ENCODE measurements at regions not wholly inside any gene's neighbourhood (a gene's known extent, or its start where the extent isn't known, plus 50 kb on each side); places are given as distances from the start of the nearest gene placed in this dataset.

DNA sequence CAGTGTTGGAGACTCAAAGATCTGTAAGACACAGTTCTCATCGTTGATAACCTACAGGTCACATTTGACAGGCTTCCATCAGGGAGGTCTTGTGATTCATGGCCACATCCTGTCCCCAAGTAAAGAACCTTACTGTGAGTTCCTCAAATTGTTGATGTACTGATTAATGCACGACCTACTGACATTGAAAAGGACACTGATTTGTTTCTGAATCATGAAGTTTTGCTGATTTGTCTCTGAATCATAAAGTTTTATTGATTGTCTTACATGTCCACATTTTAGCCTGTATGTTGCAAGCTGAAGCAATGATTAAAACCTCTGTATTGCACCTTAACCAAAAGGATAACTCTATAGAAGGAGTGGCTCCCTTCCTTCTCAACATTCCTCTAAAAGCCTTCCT, 476.3 kb upstream of the RUNX1 start:
- TF ChIP-seq, protein P1, sequence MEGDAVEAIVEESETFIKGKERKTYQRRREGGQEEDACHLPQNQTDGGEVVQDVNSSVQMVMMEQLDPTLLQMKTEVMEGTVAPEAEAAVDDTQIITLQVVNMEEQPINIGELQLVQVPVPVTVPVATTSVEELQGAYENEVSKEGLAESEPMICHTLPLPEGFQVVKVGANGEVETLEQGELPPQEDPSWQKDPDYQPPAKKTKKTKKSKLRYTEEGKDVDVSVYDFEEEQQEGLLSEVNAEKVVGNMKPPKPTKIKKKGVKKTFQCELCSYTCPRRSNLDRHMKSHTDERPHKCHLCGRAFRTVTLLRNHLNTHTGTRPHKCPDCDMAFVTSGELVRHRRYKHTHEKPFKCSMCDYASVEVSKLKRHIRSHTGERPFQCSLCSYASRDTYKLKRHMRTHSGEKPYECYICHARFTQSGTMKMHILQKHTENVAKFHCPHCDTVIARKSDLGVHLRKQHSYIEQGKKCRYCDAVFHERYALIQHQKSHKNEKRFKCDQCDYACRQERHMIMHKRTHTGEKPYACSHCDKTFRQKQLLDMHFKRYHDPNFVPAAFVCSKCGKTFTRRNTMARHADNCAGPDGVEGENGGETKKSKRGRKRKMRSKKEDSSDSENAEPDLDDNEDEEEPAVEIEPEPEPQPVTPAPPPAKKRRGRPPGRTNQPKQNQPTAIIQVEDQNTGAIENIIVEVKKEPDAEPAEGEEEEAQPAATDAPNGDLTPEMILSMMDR (IDR thresholded peaks at IDR 0.05; ENCODE audit: insufficient read depth, low read length) = no peak
- TF ChIP-seq POLR2AphosphoS5 (IDR thresholded peaks at IDR 0.05; ENCODE audit: low read depth) = no peak
- TF ChIP-seq, protein P2, sequence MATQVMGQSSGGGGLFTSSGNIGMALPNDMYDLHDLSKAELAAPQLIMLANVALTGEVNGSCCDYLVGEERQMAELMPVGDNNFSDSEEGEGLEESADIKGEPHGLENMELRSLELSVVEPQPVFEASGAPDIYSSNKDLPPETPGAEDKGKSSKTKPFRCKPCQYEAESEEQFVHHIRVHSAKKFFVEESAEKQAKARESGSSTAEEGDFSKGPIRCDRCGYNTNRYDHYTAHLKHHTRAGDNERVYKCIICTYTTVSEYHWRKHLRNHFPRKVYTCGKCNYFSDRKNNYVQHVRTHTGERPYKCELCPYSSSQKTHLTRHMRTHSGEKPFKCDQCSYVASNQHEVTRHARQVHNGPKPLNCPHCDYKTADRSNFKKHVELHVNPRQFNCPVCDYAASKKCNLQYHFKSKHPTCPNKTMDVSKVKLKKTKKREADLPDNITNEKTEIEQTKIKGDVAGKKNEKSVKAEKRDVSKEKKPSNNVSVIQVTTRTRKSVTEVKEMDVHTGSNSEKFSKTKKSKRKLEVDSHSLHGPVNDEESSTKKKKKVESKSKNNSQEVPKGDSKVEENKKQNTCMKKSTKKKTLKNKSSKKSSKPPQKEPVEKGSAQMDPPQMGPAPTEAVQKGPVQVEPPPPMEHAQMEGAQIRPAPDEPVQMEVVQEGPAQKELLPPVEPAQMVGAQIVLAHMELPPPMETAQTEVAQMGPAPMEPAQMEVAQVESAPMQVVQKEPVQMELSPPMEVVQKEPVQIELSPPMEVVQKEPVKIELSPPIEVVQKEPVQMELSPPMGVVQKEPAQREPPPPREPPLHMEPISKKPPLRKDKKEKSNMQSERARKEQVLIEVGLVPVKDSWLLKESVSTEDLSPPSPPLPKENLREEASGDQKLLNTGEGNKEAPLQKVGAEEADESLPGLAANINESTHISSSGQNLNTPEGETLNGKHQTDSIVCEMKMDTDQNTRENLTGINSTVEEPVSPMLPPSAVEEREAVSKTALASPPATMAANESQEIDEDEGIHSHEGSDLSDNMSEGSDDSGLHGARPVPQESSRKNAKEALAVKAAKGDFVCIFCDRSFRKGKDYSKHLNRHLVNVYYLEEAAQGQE (IDR thresholded peaks at IDR 0.05; ENCODE audit: insufficient replicate concordance, low read depth) = no peak

All from HL-60 (cell line).